ENCODE measurements at regions not wholly inside any gene's neighbourhood (a gene's known extent, or its start where the extent isn't known, plus 50 kb on each side); places are given as distances from the start of the nearest gene placed in this dataset.
A peak's percentile ranks its signal among the peaks of the same experiment; 100 is the strongest.

DNA sequence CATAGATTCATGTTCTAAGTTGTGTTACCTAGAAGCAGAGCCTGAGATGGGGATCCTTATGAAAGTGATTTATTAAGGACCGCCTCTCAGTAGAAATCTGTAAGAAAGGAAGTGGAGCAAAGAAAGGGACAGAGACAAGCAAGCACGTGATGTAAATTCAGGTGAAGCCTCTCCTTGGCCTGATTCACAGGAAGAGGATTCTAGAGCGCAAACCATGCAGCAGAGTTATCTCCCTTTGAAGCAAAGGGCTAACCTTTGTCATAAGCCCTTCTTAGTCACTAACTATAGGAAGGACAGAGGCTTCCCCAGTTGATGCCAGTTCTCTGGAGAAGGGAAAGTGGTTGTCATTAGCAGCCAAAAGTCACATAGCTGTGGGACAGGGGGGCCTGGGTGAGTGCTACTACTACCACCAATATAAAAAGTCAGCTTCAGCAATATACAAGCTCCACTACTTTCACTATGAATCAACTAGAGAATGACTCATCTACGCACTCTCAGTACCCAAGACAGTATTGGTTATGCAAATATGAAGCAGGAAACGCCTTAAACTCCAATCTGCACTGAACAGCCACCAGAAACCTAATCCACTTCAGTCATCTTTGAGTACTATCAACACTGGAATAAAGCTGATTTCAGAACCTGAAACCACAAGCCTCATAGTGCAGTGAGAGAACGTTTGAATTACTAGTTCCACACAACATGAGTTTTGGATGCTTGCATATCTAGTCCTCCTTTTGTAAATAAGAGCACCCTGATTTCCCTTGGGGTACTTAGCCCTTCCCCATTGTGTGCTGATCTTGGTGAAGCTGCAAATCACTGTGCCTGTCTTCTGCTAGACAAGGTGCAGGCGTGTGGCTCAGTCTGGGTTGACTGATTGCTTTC lies 162.7 kb downstream of the ZNF608 start (continued):
- TF ChIP-seq, protein P1, sequence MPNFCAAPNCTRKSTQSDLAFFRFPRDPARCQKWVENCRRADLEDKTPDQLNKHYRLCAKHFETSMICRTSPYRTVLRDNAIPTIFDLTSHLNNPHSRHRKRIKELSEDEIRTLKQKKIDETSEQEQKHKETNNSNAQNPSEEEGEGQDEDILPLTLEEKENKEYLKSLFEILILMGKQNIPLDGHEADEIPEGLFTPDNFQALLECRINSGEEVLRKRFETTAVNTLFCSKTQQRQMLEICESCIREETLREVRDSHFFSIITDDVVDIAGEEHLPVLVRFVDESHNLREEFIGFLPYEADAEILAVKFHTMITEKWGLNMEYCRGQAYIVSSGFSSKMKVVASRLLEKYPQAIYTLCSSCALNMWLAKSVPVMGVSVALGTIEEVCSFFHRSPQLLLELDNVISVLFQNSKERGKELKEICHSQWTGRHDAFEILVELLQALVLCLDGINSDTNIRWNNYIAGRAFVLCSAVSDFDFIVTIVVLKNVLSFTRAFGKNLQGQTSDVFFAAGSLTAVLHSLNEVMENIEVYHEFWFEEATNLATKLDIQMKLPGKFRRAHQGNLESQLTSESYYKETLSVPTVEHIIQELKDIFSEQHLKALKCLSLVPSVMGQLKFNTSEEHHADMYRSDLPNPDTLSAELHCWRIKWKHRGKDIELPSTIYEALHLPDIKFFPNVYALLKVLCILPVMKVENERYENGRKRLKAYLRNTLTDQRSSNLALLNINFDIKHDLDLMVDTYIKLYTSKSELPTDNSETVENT (CRISPR knock-in tag; IDR thresholded peaks at IDR 0.05) = no peak
- TF ChIP-seq ELF1 (tag; IDR thresholded peaks at IDR 0.05) = no peak
- peak; percentile 69; the same call in 1 of the 2 replicates for TF ChIP-seq EHMT2 (IDR thresholded peaks at IDR 0.05)
- peak; percentile 64; the same call in 1 of the 2 replicates for TF ChIP-seq LEF1 (IDR thresholded peaks at IDR 0.05)
- TF ChIP-seq TAL1 (IDR thresholded peaks at IDR 0.05) = peak; percentile 93
- 0 out of 2 replicates have a peak, but pooled peaks have one; percentile 22 for TF ChIP-seq MEF2D (tag; conservative IDR thresholded peaks at IDR 0.05; ENCODE audit: low read depth)
- peak; percentile 41; the same call in 1 of the 2 replicates for TF ChIP-seq KHSRP (IDR thresholded peaks at IDR 0.05)
- TF ChIP-seq, protein P2, sequence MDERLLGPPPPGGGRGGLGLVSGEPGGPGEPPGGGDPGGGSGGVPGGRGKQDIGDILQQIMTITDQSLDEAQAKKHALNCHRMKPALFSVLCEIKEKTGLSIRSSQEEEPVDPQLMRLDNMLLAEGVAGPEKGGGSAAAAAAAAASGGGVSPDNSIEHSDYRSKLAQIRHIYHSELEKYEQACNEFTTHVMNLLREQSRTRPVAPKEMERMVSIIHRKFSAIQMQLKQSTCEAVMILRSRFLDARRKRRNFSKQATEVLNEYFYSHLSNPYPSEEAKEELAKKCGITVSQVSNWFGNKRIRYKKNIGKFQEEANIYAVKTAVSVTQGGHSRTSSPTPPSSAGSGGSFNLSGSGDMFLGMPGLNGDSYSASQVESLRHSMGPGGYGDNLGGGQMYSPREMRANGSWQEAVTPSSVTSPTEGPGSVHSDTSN (CRISPR knock-in tag; IDR thresholded peaks at IDR 0.05; ENCODE audit: low read depth) = no peak
- TF ChIP-seq, protein P2 (tag; conservative IDR thresholded peaks at IDR 0.05; ENCODE audit: low read depth) = peak; percentile 51; the same call in 1 of the 2 replicates
- TF ChIP-seq, protein P3, sequence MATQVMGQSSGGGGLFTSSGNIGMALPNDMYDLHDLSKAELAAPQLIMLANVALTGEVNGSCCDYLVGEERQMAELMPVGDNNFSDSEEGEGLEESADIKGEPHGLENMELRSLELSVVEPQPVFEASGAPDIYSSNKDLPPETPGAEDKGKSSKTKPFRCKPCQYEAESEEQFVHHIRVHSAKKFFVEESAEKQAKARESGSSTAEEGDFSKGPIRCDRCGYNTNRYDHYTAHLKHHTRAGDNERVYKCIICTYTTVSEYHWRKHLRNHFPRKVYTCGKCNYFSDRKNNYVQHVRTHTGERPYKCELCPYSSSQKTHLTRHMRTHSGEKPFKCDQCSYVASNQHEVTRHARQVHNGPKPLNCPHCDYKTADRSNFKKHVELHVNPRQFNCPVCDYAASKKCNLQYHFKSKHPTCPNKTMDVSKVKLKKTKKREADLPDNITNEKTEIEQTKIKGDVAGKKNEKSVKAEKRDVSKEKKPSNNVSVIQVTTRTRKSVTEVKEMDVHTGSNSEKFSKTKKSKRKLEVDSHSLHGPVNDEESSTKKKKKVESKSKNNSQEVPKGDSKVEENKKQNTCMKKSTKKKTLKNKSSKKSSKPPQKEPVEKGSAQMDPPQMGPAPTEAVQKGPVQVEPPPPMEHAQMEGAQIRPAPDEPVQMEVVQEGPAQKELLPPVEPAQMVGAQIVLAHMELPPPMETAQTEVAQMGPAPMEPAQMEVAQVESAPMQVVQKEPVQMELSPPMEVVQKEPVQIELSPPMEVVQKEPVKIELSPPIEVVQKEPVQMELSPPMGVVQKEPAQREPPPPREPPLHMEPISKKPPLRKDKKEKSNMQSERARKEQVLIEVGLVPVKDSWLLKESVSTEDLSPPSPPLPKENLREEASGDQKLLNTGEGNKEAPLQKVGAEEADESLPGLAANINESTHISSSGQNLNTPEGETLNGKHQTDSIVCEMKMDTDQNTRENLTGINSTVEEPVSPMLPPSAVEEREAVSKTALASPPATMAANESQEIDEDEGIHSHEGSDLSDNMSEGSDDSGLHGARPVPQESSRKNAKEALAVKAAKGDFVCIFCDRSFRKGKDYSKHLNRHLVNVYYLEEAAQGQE (IDR thresholded peaks at IDR 0.05; ENCODE audit: borderline replicate concordance) = peak; percentile 43; the same call in 1 of the 2 replicates
- TF ChIP-seq, protein P3 (CRISPR knock-in tag; IDR thresholded peaks at IDR 0.05; ENCODE audit: low read depth) = no peak
- TF ChIP-seq SREBF2 (CRISPR knock-in tag; IDR thresholded peaks at IDR 0.05) = no peak
- no peak for TF ChIP-seq FOXP1 (CRISPR knock-in tag; IDR thresholded peaks at IDR 0.05)
- peak; percentile 80 for TF ChIP-seq FOXM1 (IDR thresholded peaks at IDR 0.05; ENCODE audit: low read depth)
- TF ChIP-seq FOXM1 (CRISPR knock-in tag; IDR thresholded peaks at IDR 0.05; ENCODE audit: low read depth) = no peak

Data from K562 (cell line).